Sigmoid colon (tissue), 4 donors: ENCODE measurements at regions not wholly inside any gene's neighbourhood (a gene's known extent, or its start where the extent isn't known, plus 50 kb on each side); places are given as distances from the start of the nearest gene placed in this dataset.
"Not testable (repeated sequence)": the region's sequence is repeated elsewhere in the genome, so short reads cannot be mapped to it uniquely, and the experiment has no call there.

Experiments
- POLR2A ChIP-seq, 2 donors: fragments of 450-650 bp; IDR thresholded peaks; one replicate each; pipeline ENCODE4 v1.6.1; 2016; ENCODE audit warnings: antibody characterized with exemption in 2 of 2, mild to moderate bottlenecking in 2 of 2, moderate library complexity in 2 of 2
- POLR2AphosphoS5 ChIP-seq, 4 donors: sonication (generic); formaldehyde crosslinking; IDR thresholded peaks; one replicate each; pipeline ENCODE4 v1.6.1; 2017; ENCODE audit warnings: antibody characterized with exemption in 4 of 4
- TF ChIP-seq, protein P1 (sequence below), 4 experiments: fragments of 450-650 bp in 3 of 4; fragments of 200-600 bp in 1 of 4; IDR thresholded peaks; one replicate each; pipeline ENCODE4 v1.5.1; 2016 to 2019; ENCODE audit warnings: antibody characterized with exemption in 4 of 4, mild to moderate bottlenecking in 3 of 4, moderate library complexity in 2 of 4

- TF ChIP-seq, protein P1, sequence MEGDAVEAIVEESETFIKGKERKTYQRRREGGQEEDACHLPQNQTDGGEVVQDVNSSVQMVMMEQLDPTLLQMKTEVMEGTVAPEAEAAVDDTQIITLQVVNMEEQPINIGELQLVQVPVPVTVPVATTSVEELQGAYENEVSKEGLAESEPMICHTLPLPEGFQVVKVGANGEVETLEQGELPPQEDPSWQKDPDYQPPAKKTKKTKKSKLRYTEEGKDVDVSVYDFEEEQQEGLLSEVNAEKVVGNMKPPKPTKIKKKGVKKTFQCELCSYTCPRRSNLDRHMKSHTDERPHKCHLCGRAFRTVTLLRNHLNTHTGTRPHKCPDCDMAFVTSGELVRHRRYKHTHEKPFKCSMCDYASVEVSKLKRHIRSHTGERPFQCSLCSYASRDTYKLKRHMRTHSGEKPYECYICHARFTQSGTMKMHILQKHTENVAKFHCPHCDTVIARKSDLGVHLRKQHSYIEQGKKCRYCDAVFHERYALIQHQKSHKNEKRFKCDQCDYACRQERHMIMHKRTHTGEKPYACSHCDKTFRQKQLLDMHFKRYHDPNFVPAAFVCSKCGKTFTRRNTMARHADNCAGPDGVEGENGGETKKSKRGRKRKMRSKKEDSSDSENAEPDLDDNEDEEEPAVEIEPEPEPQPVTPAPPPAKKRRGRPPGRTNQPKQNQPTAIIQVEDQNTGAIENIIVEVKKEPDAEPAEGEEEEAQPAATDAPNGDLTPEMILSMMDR (IDR thresholded peaks at IDR 0.05) = not testable (repeated sequence)
- TF ChIP-seq POLR2A (IDR thresholded peaks at IDR 0.05) = not testable (repeated sequence)
- peak in 2 of 4 donors; percentile 11 to 31 for TF ChIP-seq POLR2AphosphoS5 (IDR thresholded peaks at IDR 0.05)
Measured at GRCh38 chr9:62801961-62802718, 1612.3 kb downstream of the SPATA31A7 start.
